LHCN-M2 (cell line): ENCODE measurements at regions not wholly inside any gene's neighbourhood (a gene's known extent, or its start where the extent isn't known, plus 50 kb on each side); places are given as distances from the start of the nearest gene placed in this dataset.
A peak's percentile ranks its signal among the peaks of the same experiment; 100 is the strongest.

ENCODE experiments used
- DNase-seq: peaks from one replicate; pipeline ENCODE4 v3.0.0-alpha.2; 2012; ENCODE audit warnings: low read depth

DNA sequence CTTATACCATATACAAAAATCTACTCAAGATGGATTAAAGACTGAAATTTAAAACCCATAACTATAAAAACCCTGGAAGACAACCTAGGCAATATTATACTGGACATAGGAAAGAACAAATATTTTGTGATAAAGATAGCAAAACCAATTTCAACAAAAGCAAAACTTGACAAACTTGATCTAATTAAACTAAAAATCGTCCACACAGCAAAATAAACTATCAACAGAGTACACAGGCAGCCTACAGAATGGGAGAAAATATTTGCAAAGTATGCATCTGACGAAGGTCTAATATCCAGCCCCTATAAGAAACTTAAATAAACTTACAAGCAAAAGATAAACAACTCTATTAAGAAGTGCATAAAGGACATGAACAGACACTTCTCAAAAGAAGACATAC is 240.1 kb downstream of the HGF start:
- no peak for DNase-seq

DNA sequence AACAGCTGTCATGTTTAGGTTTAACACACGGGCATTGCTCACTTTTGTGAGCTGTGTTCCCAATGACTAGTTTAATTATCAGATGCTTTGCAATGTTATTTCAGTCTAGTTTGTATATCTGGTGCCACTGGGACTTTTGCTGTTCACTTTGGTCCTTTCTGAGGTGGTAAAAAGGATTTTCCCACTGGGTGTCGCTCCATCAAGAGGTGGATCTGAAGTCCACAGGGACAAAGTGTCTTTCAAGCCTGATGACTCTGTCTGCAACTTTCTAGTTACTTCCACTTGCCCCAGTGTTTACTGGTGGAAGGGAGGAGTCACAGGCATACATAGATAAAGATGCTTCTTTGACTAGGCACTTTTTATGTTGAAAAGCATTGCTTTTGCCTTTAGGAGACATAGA is 242.2 kb downstream of the HGF start:
- no peak for DNase-seq

DNA sequence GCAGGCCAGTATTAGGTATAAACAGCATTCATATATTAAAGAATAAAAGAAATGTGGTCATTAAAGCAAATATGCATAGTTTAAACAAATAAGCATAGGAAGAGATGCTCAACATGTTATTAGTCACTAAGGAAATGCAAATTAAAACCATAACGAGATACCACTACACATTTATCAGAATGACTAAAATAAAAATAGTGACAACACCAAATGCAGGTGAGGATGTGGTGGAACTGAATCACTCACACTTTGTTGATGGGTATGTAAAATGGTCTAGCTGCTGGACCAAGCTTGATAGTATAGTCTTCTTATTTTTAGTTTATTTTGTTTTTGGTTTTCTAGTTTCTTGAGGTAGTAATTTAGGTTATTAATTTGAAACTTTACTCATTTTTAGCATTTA is 242.9 kb downstream of the HGF start:
- no peak for DNase-seq

DNA sequence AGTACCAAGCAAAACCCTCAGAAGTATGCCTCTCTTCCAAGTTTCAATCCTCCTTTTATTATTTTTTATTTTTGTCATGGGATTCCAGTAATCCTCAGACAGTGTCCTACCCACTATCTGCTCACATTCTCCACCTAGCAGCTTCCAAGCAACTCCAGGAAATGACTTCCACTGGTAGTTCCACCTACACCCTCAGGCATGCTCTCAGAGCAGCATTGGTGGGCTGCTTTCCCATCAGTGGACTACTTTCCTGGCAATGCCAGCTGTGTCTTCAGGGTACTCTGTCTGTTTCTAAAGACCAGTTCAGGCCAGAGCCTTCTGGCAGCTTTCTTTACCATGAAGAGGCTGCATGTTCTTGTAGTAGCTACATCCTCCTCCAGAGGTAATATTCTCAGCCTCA is 244.0 kb downstream of the HGF start:
- DNase-seq: no peak

DNA sequence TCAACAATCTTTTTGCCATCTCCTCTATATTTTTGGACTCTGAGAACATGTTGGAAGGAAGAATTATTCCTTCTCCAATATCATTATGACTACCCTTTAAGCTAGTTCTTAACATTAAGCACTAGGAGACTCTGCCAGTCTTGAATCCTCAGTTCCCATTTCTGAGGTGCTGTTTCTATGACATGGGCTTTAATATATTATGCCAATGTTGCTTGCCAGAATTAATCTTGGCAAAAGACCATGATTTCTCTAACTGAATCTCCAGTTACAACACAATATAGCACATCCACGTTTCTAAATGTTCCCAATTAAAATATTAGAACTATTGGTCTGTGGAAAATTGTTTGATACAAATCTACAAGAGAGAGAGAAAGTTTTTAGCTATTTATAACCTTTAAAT is 250.0 kb downstream of the HGF start:
- DNase-seq: no peak

DNA sequence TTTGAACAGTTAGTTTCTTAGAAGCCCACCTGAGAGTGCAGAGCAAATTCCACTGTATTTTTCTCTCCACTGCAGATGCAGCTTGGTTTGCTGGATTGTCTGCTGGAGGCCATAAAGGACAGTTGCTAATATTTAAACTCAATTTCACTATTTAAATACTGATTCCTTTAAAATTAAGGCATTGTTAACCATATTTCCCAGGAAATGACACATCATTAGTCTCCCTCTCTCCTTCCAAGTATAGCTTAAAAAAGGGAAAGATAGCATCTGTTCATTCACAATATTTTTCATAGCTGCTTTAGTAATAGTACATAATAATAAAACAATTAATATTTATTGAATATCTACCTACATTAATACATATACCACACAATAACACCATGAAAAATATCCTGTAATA is 252.9 kb downstream of the HGF start:
- DNase-seq: peak; percentile 46

DNA sequence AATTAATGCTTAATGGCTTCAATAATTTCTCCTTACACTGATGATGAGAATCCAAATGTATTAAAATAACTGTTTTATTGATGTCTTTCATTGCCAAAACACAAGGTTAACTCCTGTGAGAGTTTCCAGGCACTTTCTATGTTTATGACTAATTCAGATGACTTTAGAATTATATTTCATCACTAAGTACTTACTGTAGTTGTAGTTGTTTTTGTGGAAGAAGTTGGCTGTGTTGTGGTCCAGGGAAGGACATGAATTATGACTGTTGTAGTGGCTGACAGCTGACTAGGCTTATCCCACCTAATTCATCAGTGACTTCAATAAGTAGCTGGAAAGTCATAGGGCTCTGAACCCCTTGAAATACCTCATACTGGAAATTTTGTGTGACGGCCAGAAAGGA is 254.8 kb downstream of the HGF start:
- peak; percentile 91 for DNase-seq

DNA sequence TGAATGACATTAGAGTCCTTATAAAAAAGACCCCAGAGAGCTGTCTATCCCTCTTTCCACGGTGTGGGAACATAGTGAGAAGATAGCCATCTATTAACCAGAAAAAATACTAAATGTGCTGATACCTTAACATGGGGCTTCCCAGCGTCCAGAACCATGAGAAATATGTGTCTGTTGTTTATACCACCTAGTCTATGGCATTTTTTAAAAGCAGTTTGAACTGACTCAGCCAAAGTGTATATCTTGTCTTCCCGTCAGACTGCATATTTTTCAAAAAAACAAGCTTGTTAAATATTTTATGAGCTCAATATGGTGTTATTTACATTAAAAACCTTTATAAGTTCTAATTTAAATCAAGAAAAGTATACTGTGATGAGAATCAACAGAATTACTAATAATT is 255.3 kb downstream of the HGF start:
- no peak for DNase-seq

GRCh38 chr7:81510122-81510521 is 259.7 kb downstream of the HGF start:
- DNase-seq: no peak

DNA sequence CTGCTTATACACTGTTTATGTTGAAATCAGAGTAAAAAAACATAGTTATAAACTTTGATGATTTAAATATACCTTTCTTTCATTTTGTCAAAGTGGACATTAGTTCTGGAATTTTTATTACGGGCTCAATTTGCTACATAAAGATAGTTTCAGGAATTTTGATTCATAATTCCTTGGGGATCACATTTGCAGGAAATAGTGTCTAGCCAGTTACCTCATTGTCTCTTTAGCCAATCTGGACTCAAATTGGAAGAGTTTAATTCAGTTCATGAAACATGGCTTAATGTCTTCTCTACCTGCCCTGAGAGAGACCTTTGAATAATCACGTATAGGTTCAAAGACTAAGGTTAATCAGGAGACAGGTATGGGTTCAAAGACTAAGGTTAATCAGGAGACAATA is 262.6 kb downstream of the HGF start:
- no peak for DNase-seq

DNA sequence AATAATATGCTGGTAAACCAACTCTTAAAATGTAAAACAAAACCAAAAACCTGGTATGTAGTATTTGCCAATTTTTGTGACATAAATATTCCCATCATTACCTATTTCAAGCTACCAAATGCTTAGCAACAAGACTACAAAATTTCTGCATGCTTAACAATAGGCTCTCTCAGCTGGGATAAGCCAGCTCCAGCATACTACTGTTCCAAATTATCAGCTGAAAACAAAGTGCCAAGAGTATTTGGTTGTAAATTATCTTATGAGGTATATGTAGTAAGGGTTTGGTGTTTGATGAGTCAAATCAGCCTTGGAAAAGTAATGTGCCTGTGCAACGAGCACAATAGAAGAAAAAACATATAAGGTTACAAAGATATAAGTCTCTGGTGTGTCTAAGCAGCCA is 263.2 kb downstream of the HGF start:
- DNase-seq: peak; percentile 34

- DNase-seq: no peak
Observed at GRCh38 chr7:81503771-81504170, 266.1 kb downstream of the HGF start.

DNA sequence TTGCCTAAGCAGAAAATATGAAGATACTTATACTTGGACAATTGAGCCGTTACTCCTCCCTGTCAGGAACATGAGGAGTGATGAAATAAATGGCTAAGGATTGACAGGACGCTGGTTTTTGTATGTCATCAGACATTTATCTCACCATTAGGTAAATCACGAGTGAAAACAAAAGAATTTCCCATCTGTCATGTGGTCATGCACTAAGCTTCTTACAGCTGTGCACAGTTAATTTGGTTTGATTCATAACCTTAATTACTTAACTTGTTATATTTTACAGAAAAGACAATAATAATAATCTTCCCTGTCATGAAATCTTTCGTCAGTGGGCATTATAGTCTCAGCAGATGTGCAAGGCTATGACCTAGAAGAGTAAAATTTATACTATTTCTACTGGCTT is 266.5 kb downstream of the HGF start:
- no peak for DNase-seq

- peak; percentile 71 for DNase-seq
Observed at GRCh38 chr7:81501220-81501619, 268.6 kb downstream of the HGF start.

GRCh38 chr7:81500631-81501030 is 269.2 kb downstream of the HGF start:
- DNase-seq: no peak

DNA sequence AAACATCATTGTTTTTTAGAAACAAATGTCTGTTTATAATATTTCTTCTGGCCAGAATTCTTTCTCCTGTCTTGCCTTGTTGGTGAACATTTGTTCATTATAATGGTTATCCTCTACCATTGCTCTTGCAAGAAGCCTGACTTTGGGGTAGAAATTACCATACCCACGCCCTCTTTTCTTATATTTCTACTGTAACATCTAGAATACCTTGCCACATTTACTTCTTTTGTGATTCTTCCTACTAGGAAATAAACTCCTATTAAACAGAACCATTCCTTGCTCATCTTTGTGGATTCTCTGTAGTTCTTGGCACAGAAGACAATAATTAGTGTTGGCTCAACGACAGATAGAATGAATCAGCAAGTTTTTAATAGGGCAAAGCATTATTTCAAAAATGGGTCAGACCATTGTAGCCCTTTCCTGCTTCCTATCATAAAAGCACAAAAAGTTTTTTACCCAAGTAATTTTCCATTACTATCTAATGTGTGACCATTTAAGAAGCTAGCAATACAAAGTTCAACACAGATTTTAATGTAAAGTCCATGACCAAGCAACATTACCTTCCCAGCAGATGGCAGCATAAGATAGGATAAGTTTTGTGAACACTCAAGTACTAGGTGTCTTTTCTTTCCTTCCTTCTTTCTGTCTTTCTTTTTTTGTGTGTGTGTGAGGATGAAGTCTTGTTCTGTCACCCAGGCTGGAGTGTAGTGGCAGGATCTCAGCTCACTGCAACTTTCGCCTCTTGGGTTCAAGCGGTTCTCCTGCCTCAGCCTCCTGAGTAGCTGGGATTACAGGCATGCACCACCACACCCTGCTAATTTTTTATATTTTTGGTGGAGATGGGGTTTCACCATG is 270.4 kb downstream of the HGF start:
- DNase-seq: peak; percentile 84

- no peak for DNase-seq
Observed at GRCh38 chr7:81498176-81498575, 271.7 kb downstream of the HGF start.

DNA sequence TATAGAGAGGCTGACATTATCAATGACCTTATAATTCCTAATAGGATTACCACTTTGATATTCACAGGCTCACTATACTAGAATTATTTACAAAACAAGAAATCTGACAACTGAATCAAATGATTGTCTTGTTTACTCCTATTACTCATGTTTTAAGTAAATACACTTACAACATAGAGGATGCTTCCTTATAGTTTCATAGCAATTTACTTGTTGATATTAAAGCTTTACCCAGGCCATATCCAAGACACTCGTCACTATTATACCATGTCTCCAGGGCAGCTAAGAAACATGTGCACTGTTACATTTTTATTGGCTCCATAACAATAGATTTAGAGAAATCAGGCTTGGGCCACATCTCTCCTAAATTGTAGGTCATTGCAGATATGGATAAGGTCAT is 276.9 kb downstream of the HGF start:
- DNase-seq: no peak

GRCh38 chr7:81492240-81492639 is 277.6 kb downstream of the HGF start:
- no peak for DNase-seq

DNA sequence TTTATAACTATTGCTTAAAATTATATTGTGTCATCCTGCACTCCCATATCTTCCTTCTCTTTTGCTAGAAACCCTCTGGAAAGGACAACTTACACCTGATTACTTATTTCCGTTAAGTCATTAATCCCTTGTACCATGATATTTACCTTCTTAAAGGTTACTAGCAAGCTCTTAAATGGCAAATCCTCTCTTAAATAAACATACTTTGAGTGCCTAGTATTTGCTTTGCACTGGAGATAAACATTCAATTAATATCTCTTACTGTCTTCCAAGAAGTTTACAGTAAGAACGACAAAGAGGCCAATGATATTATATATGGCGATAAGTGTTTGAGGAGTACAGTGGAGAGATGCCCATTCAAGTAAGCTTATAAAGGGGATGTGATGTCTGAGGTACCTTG is 278.3 kb downstream of the HGF start:
- DNase-seq: no peak

DNA sequence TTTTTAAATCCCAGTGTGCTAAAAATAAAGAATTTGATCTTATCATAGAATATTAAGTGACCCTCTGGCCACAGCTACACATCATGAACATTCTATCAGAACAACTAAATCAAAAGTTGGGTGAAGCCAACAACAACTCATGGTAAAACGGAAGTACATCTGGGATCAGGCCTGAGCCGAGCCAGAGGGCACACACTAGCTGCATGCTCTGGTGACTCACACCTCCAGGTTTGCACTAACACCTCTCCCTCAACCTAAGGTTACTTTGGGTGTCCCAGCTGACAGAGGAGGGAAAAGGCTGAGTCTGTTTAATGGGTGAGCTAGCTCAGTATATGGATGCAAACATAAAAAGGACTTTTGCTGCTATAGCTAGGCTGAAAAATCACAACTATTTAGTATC is 281.6 kb downstream of the HGF start:
- no peak for DNase-seq

GRCh38 chr7:81487516-81487915 is 282.3 kb downstream of the HGF start:
- no peak for DNase-seq

- peak; percentile 93 for DNase-seq
Observed at GRCh38 chr7:81484261-81484660, 285.6 kb downstream of the HGF start.

DNA sequence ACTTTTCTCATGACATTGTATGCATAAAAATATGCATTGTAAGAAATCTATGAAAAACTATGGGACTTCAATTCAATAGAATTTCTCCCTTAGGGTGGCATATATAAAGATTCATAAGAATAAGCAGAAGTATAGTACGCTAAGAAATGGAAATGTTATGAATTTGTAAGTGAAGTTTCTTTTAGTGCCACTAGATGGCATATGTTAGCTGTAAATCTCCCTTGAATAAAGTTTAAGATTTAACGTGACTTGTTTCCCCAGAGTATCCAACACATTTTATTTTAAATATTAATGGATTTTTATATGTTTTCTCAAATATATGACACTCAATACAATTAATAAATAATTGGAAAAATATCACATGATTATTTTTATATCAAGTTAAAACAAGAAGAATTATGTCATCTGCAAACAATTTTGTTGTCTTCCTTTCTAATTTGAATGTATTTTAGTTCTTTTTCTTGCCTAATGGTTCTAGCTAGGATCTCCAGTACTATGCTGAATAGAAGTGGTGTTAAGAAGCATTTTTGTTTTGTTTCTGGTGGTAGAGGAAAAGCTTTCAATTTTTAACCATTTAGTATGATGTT is 287.2 kb downstream of the HGF start:
- DNase-seq: peak; percentile 40
